ENCODE measurements at regions not wholly inside any gene's neighbourhood (a gene's known extent, or its start where the extent isn't known, plus 50 kb on each side); places are given as distances from the start of the nearest gene placed in this dataset.

GRCh38 chr17:33858121-33858520 is 397.0 kb upstream of the CCL2 start:
- no peak for TF ChIP-seq POLR2AphosphoS5 (IDR thresholded peaks at IDR 0.05)
- no peak for TF ChIP-seq CTCF (IDR thresholded peaks at IDR 0.05)
- TF ChIP-seq EP300 (IDR thresholded peaks at IDR 0.05): no peak
- no peak for TF ChIP-seq POLR2A (IDR thresholded peaks at IDR 0.05)

Measured in gastroesophageal sphincter (tissue), 3 donors.